ENCODE measurements at regions not wholly inside any gene's neighbourhood (a gene's known extent, or its start where the extent isn't known, plus 50 kb on each side); places are given as distances from the start of the nearest gene placed in this dataset.

- Histone ChIP-seq H3K4me1 (ENCODE audit: control insufficient read depth, insufficient read depth, low read length) (no peaks in the 10 kb centered on the region), H3K4me3 (ENCODE audit: low read length) (no peak overlapping the region), H3K9ac (ENCODE audit: low read length) (no peak overlapping the region)
These were observed 379.3 kb downstream of the TRIM36 start for GRCh38 chr5:114790403-114790792.

GRCh38 chr5:114789773-114790402 is 379.8 kb downstream of the TRIM36 start:
- Histone ChIP-seq H3K9me3 (ENCODE audit: control insufficient read depth, low read length) (no peaks in the 10 kb centered on the region), H3K36me3 (ENCODE audit: control insufficient read depth, insufficient read depth, low read length, severe bottlenecking) (no peaks in the 10 kb centered on the region), H3K4me1 (ENCODE audit: control insufficient read depth, insufficient read depth, low read length) (no peaks in the 10 kb centered on the region), H3K9ac (ENCODE audit: low read length) (no peak overlapping the region), H3K27me3 (replicated peaks; ENCODE audit: control insufficient read depth, insufficient read depth, low read length) (no peaks in the 10 kb centered on the region), H3K4me3 (ENCODE audit: low read length) (no peak overlapping the region)
- peak; percentile 52 for DNase-seq (ENCODE audit: low read depth)

More at GRCh38 chr5:114790403-114790792, 379.3 kb downstream of the TRIM36 start:
- H3K36me3 ChIP-seq (ENCODE audit: control insufficient read depth, insufficient read depth, low read length, severe bottlenecking): no peaks in the 10 kb centered on the region
- DNase-seq (ENCODE audit: low read depth): no peak
- H3K27me3 ChIP-seq (replicated peaks; ENCODE audit: control insufficient read depth, insufficient read depth, low read length): no peaks in the 10 kb centered on the region
- no peaks in the 10 kb centered on the region for H3K9me3 ChIP-seq (ENCODE audit: control insufficient read depth, low read length)

GRCh38 chr5:114782869-114783268 is 386.8 kb downstream of the TRIM36 start:
- Histone ChIP-seq H3K36me3 (ENCODE audit: control insufficient read depth, insufficient read depth, low read length, severe bottlenecking) (no peaks in the 10 kb centered on the region), H3K9me3 (ENCODE audit: control insufficient read depth, low read length) (no peaks in the 10 kb centered on the region), H3K27me3 (replicated peaks; ENCODE audit: control insufficient read depth, insufficient read depth, low read length) (no peaks in the 10 kb centered on the region), H3K9ac (ENCODE audit: low read length) (no peak overlapping the region), H3K4me1 (ENCODE audit: control insufficient read depth, insufficient read depth, low read length) (no peaks in the 10 kb centered on the region), H3K4me3 (ENCODE audit: low read length) (no peak overlapping the region)
- DNase-seq (ENCODE audit: low read depth): no peak

GRCh38 chr5:114782177-114782576 is 387.5 kb downstream of the TRIM36 start:
- H3K27me3 ChIP-seq (replicated peaks; ENCODE audit: control insufficient read depth, insufficient read depth, low read length): no peaks in the 10 kb centered on the region
- no peak for DNase-seq (ENCODE audit: low read depth)
- no peaks in the 10 kb centered on the region for H3K9me3 ChIP-seq (ENCODE audit: control insufficient read depth, low read length)
- H3K9ac ChIP-seq (ENCODE audit: low read length): no peak overlapping the region
- no peak overlapping the region for H3K4me3 ChIP-seq (ENCODE audit: low read length)
- no peaks in the 10 kb centered on the region for H3K36me3 ChIP-seq (ENCODE audit: control insufficient read depth, insufficient read depth, low read length, severe bottlenecking)
- no peaks in the 10 kb centered on the region for H3K4me1 ChIP-seq (ENCODE audit: control insufficient read depth, insufficient read depth, low read length)

- no peak for DNase-seq (ENCODE audit: low read depth)
- no peaks in the 10 kb centered on the region for H3K4me1 ChIP-seq (ENCODE audit: control insufficient read depth, insufficient read depth, low read length)
- H3K27me3 ChIP-seq (replicated peaks; ENCODE audit: control insufficient read depth, insufficient read depth, low read length): no peaks in the 10 kb centered on the region
- no peak overlapping the region for H3K9ac ChIP-seq (ENCODE audit: low read length)
- H3K4me3 ChIP-seq (ENCODE audit: low read length): no peak overlapping the region
- H3K36me3 ChIP-seq (ENCODE audit: control insufficient read depth, insufficient read depth, low read length, severe bottlenecking): no peaks in the 10 kb centered on the region
- H3K9me3 ChIP-seq (ENCODE audit: control insufficient read depth, low read length): no peaks in the 10 kb centered on the region
These were observed 389.4 kb downstream of the TRIM36 start for GRCh38 chr5:114780290-114780689.

- H3K9ac ChIP-seq (ENCODE audit: low read length): no peak overlapping the region
- H3K4me3 ChIP-seq (ENCODE audit: low read length): no peak overlapping the region
- no peak for DNase-seq (ENCODE audit: low read depth)
- H3K27me3 ChIP-seq (replicated peaks; ENCODE audit: control insufficient read depth, insufficient read depth, low read length): no peaks in the 10 kb centered on the region
- no peaks in the 10 kb centered on the region for H3K9me3 ChIP-seq (ENCODE audit: control insufficient read depth, low read length)
- H3K4me1 ChIP-seq (ENCODE audit: control insufficient read depth, insufficient read depth, low read length): no peaks in the 10 kb centered on the region
- H3K36me3 ChIP-seq (ENCODE audit: control insufficient read depth, insufficient read depth, low read length, severe bottlenecking): no peaks in the 10 kb centered on the region
These were observed 382.5 kb downstream of the KCNN2 start for GRCh38 chr5:114744406-114744805.

- Histone ChIP-seq H3K36me3 (ENCODE audit: control insufficient read depth, insufficient read depth, low read length, severe bottlenecking) (no peaks in the 10 kb centered on the region), H3K9me3 (ENCODE audit: control insufficient read depth, low read length) (peaks cover 2% of the 10 kb centered on the region), H3K27me3 (replicated peaks; ENCODE audit: control insufficient read depth, insufficient read depth, low read length) (no peaks in the 10 kb centered on the region), H3K9ac (ENCODE audit: low read length) (no peak overlapping the region), H3K4me1 (ENCODE audit: control insufficient read depth, insufficient read depth, low read length) (no peaks in the 10 kb centered on the region), H3K4me3 (ENCODE audit: low read length) (no peak overlapping the region)
- no peak for DNase-seq (ENCODE audit: low read depth)
These were observed 372.4 kb downstream of the KCNN2 start for GRCh38 chr5:114734238-114734637.

- no peaks in the 10 kb centered on the region for H3K27me3 ChIP-seq (replicated peaks; ENCODE audit: control insufficient read depth, insufficient read depth, low read length)
- no peak overlapping the region for H3K9ac ChIP-seq (ENCODE audit: low read length)
- DNase-seq (ENCODE audit: low read depth): no peak
These were observed 368.1 kb downstream of the KCNN2 start for GRCh38 chr5:114729986-114730385.

GRCh38 chr5:114727358-114727757 is 365.5 kb downstream of the KCNN2 start:
- Histone ChIP-seq H3K27me3 (replicated peaks; ENCODE audit: control insufficient read depth, insufficient read depth, low read length) (no peaks in the 10 kb centered on the region), H3K9me3 (ENCODE audit: control insufficient read depth, low read length) (no peaks in the 10 kb centered on the region), H3K36me3 (ENCODE audit: control insufficient read depth, insufficient read depth, low read length, severe bottlenecking) (no peaks in the 10 kb centered on the region), H3K4me1 (ENCODE audit: control insufficient read depth, insufficient read depth, low read length) (no peaks in the 10 kb centered on the region), H3K9ac (ENCODE audit: low read length) (no peak overlapping the region), H3K4me3 (ENCODE audit: low read length) (no peak overlapping the region)
- DNase-seq (ENCODE audit: low read depth): no peak

More at GRCh38 chr5:114729986-114730385, 368.1 kb downstream of the KCNN2 start:
- H3K4me3 ChIP-seq (ENCODE audit: low read length): no peak overlapping the region
- no peaks in the 10 kb centered on the region for H3K4me1 ChIP-seq (ENCODE audit: control insufficient read depth, insufficient read depth, low read length)
- H3K9me3 ChIP-seq (ENCODE audit: control insufficient read depth, low read length): peaks cover under 1% of the 10 kb centered on the region
- H3K36me3 ChIP-seq (ENCODE audit: control insufficient read depth, insufficient read depth, low read length, severe bottlenecking): no peaks in the 10 kb centered on the region

- no peak for DNase-seq (ENCODE audit: low read depth)
- Histone ChIP-seq H3K27me3 (replicated peaks; ENCODE audit: control insufficient read depth, insufficient read depth, low read length) (no peaks in the 10 kb centered on the region), H3K4me1 (ENCODE audit: control insufficient read depth, insufficient read depth, low read length) (no peaks in the 10 kb centered on the region), H3K36me3 (ENCODE audit: control insufficient read depth, insufficient read depth, low read length, severe bottlenecking) (no peaks in the 10 kb centered on the region), H3K9ac (ENCODE audit: low read length) (no peak overlapping the region), H3K9me3 (ENCODE audit: control insufficient read depth, low read length) (no peaks in the 10 kb centered on the region), H3K4me3 (ENCODE audit: low read length) (no peak overlapping the region)
These were observed 364.3 kb downstream of the KCNN2 start for GRCh38 chr5:114726131-114726530.

GRCh38 chr5:114719268-114719667 is 357.4 kb downstream of the KCNN2 start:
- DNase-seq (ENCODE audit: low read depth): no peak
- no peaks in the 10 kb centered on the region for H3K4me1 ChIP-seq (ENCODE audit: control insufficient read depth, insufficient read depth, low read length)
- no peaks in the 10 kb centered on the region for H3K36me3 ChIP-seq (ENCODE audit: control insufficient read depth, insufficient read depth, low read length, severe bottlenecking)
- no peak overlapping the region for H3K9ac ChIP-seq (ENCODE audit: low read length)
- no peaks in the 10 kb centered on the region for H3K27me3 ChIP-seq (replicated peaks; ENCODE audit: control insufficient read depth, insufficient read depth, low read length)
- H3K4me3 ChIP-seq (ENCODE audit: low read length): no peak overlapping the region
- H3K9me3 ChIP-seq (ENCODE audit: control insufficient read depth, low read length): peaks cover 21% of the 10 kb centered on the region

- H3K4me3 ChIP-seq (ENCODE audit: low read length): no peak overlapping the region
- no peaks in the 10 kb centered on the region for H3K27me3 ChIP-seq (replicated peaks; ENCODE audit: control insufficient read depth, insufficient read depth, low read length)
- H3K36me3 ChIP-seq (ENCODE audit: control insufficient read depth, insufficient read depth, low read length, severe bottlenecking): no peaks in the 10 kb centered on the region
- no peak overlapping the region for H3K9ac ChIP-seq (ENCODE audit: low read length)
- DNase-seq (ENCODE audit: low read depth): no peak
- H3K4me1 ChIP-seq (ENCODE audit: control insufficient read depth, insufficient read depth, low read length): no peaks in the 10 kb centered on the region
- peaks cover 21% of the 10 kb centered on the region for H3K9me3 ChIP-seq (ENCODE audit: control insufficient read depth, low read length)
These were observed 355.1 kb downstream of the KCNN2 start for GRCh38 chr5:114716955-114717354.

All from adipocyte (in vitro differentiated cells).